Astrocyte (in vitro differentiated cells and primary cell): ENCODE measurements at regions not wholly inside any gene's neighbourhood (a gene's known extent, or its start where the extent isn't known, plus 50 kb on each side); places are given as distances from the start of the nearest gene placed in this dataset.

Experiments
- CTCF ChIP-seq: IDR thresholded peaks from 2 replicates; pipeline ENCODE4 v1.5.1; 2011; ENCODE audit warnings: low read depth, mild to moderate bottlenecking, inconsistent platforms, low read length, moderate library complexity; ENCODE audit not compliant: insufficient read depth
- EZH2 ChIP-seq: IDR thresholded peaks from 2 replicates; pipeline ENCODE4 v1.6.1; 2012; ENCODE audit warnings: mild to moderate bottlenecking, low read length, inconsistent platforms; ENCODE audit not compliant: insufficient read depth

GRCh38 chr5:122576256-122577016 is 198.4 kb upstream of the SNX2 start:
- no peak for TF ChIP-seq CTCF
- TF ChIP-seq EZH2, result no peak
